Suprapubic skin (tissue), 4 donors: ENCODE measurements at regions not wholly inside any gene's neighbourhood (a gene's known extent, or its start where the extent isn't known, plus 50 kb on each side); places are given as distances from the start of the nearest gene placed in this dataset.

ENCODE experiments used
- DNase-seq, 2 donors: peaks; one replicate each; pipeline ENCODE4 v3.0.0-alpha.2; 2019; ENCODE audit warnings: low spot score in 2 of 2
- H3K27ac ChIP-seq: fragments of 200-600 bp; sonication (generic); one replicate; pipeline ENCODE4 v1.5.1; 2019
- H3K27me3 ChIP-seq: fragments of 200-600 bp; sonication (generic); one replicate; pipeline ENCODE4 v1.5.1; 2019
- H3K36me3 ChIP-seq: fragments of 200-600 bp; sonication (generic); one replicate; pipeline ENCODE4 v1.5.1; 2019
- H3K4me1 ChIP-seq: fragments of 200-600 bp; sonication (generic); one replicate; pipeline ENCODE4 v1.5.1; 2019
- H3K4me3 ChIP-seq: fragments of 200-600 bp; sonication (generic); one replicate; pipeline ENCODE4 v1.5.1; 2019; ENCODE audit warnings: mild to moderate bottlenecking
- H3K9me3 ChIP-seq: fragments of 200-600 bp; sonication (generic); one replicate; pipeline ENCODE4 v1.5.1; 2019
- EP300 ChIP-seq: sonication (generic); formaldehyde crosslinking; IDR thresholded peaks from one replicate; pipeline ENCODE4 v1.6.1; 2017; ENCODE audit warnings: antibody characterized with exemption
- POLR2A ChIP-seq, 2 donors: fragments of 450-650 bp; IDR thresholded peaks; one replicate each; pipeline ENCODE4 v1.6.1; 2017; ENCODE audit warnings: antibody characterized with exemption in 2 of 2, mild to moderate bottlenecking in 2 of 2, moderate library complexity in 2 of 2
- POLR2AphosphoS5 ChIP-seq, 3 donors: sonication (generic); formaldehyde crosslinking; IDR thresholded peaks; one replicate each; pipeline ENCODE4 v1.6.1; 2017; ENCODE audit warnings: antibody characterized with exemption in 3 of 3
- WGBS: methylation state at CpG from one replicate; pipeline ENCODE4 v1.1.5; 2018; 5-methylcytosine and 5-hydroxymethylcytosine counted together
- TF ChIP-seq, protein P1 (sequence below), 2 donors: fragments of 200-600 bp in 1 of 2; fragments of 450-650 bp in 1 of 2; sonication (generic) in 1 of 2; IDR thresholded peaks; one replicate each; pipeline ENCODE4 v1.5.1; 2016 to 2019; ENCODE audit warnings: antibody characterized with exemption in 2 of 2, mild to moderate bottlenecking in 1 of 2, moderate library complexity in 1 of 2

DNA sequence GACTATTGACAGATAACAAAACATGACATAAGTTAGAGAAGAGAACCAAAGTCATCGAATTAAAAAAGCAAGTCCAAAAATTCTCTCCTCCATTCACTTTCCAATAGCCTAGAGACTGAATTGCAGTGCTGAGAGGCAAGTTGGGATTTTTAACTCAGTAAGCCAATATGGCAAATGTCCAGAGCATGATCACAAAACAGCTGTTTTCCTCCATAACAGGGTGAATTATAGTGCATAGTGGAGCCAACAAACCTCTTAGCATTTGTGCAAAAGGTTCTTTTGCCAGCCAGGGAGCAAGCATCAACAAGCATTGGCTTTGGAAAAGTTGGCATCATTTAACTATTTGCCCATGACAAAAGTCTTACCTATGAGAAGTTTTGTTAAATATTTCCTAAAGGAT, 458.8 kb upstream of the NOVA1 start:
- H3K36me3 ChIP-seq = no peaks in the 10 kb centered on the region
- H3K27ac ChIP-seq = no peak overlapping the region
- no peak overlapping the region for H3K4me3 ChIP-seq
- WGBS = 37% methylated on average over 1 of the region's 1 CpG
- no peaks in the 10 kb centered on the region for H3K27me3 ChIP-seq
- H3K4me1 ChIP-seq = no peaks in the 10 kb centered on the region
- TF ChIP-seq EP300 = no peak
- no peak for TF ChIP-seq POLR2AphosphoS5 (IDR thresholded peaks at IDR 0.05)
- TF ChIP-seq, protein P1, sequence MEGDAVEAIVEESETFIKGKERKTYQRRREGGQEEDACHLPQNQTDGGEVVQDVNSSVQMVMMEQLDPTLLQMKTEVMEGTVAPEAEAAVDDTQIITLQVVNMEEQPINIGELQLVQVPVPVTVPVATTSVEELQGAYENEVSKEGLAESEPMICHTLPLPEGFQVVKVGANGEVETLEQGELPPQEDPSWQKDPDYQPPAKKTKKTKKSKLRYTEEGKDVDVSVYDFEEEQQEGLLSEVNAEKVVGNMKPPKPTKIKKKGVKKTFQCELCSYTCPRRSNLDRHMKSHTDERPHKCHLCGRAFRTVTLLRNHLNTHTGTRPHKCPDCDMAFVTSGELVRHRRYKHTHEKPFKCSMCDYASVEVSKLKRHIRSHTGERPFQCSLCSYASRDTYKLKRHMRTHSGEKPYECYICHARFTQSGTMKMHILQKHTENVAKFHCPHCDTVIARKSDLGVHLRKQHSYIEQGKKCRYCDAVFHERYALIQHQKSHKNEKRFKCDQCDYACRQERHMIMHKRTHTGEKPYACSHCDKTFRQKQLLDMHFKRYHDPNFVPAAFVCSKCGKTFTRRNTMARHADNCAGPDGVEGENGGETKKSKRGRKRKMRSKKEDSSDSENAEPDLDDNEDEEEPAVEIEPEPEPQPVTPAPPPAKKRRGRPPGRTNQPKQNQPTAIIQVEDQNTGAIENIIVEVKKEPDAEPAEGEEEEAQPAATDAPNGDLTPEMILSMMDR (IDR thresholded peaks at IDR 0.05) = no peak
- no peak for TF ChIP-seq POLR2A (IDR thresholded peaks at IDR 0.05)
- no peaks in the 10 kb centered on the region for H3K9me3 ChIP-seq
- no peak for DNase-seq

DNA sequence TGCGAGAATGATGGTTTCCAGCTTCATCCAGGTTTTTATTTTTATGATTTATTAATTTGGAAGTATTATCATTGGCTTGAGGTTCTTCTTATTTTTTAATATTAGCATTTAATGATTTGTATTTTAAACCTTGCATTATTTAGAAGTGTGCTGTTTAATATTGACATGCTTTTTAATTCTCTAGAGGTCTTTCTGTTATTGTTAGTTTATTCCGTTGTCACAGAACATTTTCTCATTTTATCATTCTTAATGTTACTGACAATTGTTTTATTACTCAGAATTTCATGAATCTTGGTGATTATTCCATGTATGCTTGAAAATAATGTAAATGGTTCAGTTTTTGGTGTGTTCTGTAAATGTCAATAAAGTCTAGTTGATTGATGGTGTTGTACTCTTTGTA, 463.5 kb upstream of the NOVA1 start:
- TF ChIP-seq EP300 (no peak), POLR2AphosphoS5 (IDR thresholded peaks at IDR 0.05) (no peak), POLR2A (IDR thresholded peaks at IDR 0.05) (no peak)
- TF ChIP-seq, protein P1 (IDR thresholded peaks at IDR 0.05) = no peak
- no peak for DNase-seq
- 84% methylated on average over 2 of the region's 2 CpGs for WGBS
- H3K36me3 ChIP-seq = no peaks in the 10 kb centered on the region
- H3K9me3 ChIP-seq = no peaks in the 10 kb centered on the region
- H3K27me3 ChIP-seq = no peaks in the 10 kb centered on the region
- no peak overlapping the region for H3K4me3 ChIP-seq
- H3K4me1 ChIP-seq = no peaks in the 10 kb centered on the region
- no peak overlapping the region for H3K27ac ChIP-seq

DNA sequence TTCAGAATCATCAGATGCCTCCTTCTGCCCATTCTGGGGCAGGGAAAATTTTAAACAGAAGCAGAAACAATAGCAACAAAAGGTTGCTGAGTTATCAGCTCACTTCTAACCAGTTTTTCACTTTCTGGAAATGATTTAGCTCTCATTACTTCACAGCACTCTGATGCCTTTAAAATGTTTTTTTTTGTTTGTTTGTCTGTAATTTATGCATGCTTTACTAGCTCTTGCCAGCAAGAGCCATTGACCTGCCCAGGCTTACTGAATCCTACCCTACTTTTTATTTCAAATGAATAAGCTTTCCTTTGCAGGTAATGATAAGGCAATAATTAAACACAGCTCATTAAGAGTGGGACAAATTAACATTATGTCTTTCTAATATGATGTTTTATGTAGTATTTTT, 466.1 kb upstream of the NOVA1 start:
- H3K4me1 ChIP-seq = no peaks in the 10 kb centered on the region
- no peak overlapping the region for H3K27ac ChIP-seq
- no peak for TF ChIP-seq EP300
- TF ChIP-seq, protein P1 (IDR thresholded peaks at IDR 0.05) = no peak
- no peak for TF ChIP-seq POLR2AphosphoS5 (IDR thresholded peaks at IDR 0.05)
- TF ChIP-seq POLR2A (IDR thresholded peaks at IDR 0.05) = no peak
- no peaks in the 10 kb centered on the region for H3K36me3 ChIP-seq
- no peaks in the 10 kb centered on the region for H3K9me3 ChIP-seq
- no peak for DNase-seq
- H3K27me3 ChIP-seq = no peaks in the 10 kb centered on the region
- H3K4me3 ChIP-seq = no peak overlapping the region

DNA sequence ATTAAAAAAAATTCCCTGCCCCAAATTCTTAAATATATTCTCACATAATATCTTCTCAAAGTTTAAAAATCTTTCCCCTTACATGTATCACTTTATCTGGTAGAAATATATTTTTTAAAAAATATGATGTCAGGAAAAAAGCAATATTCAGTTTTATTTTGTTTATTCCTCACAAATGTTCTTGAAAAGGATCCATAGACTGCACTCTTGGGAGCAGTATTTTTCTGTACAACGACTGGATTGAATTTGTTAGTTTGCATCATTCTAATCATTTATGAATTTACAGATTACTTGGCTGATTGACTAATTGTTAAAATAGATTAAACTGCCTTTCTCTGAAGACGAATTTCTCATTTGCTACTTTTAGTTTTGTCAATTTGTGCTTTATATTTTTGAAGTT, 468.1 kb upstream of the NOVA1 start:
- DNase-seq = no peak
- no peaks in the 10 kb centered on the region for H3K36me3 ChIP-seq
- H3K27me3 ChIP-seq = no peaks in the 10 kb centered on the region
- no peak overlapping the region for H3K27ac ChIP-seq
- WGBS = 41% methylated on average over 2 of the region's 2 CpGs
- H3K9me3 ChIP-seq = no peaks in the 10 kb centered on the region
- no peaks in the 10 kb centered on the region for H3K4me1 ChIP-seq
- TF ChIP-seq POLR2A (IDR thresholded peaks at IDR 0.05) (no peak), EP300 (no peak), POLR2AphosphoS5 (IDR thresholded peaks at IDR 0.05) (no peak)
- TF ChIP-seq, protein P1 (IDR thresholded peaks at IDR 0.05) = no peak
- H3K4me3 ChIP-seq = no peak overlapping the region

DNA sequence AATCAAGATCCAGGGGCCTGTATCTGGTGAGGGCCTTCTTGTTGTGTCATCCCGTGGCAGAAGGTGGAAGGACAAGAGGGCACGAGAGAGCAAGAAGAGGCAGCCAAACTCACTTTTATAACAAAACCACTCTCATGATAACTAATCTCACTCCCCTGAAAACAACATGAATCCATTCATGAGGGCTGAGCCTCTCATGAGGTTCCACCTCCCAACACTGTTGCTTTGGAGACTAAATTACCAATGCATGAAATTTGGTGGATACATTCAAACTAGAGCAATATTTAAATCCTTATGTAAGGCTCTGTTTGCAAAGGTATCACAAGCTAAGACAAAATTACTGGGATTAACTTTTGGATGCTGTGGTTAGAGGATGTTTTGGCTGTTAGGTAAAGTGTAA, 470.1 kb upstream of the NOVA1 start:
- no peak for DNase-seq
- Histone ChIP-seq H3K9me3 (no peaks in the 10 kb centered on the region), H3K4me1 (no peaks in the 10 kb centered on the region), H3K4me3 (no peak overlapping the region), H3K27ac (no peak overlapping the region), H3K27me3 (no peaks in the 10 kb centered on the region), H3K36me3 (no peaks in the 10 kb centered on the region)
- TF ChIP-seq EP300 = no peak
- TF ChIP-seq, protein P1 (IDR thresholded peaks at IDR 0.05) = no peak
- TF ChIP-seq POLR2A (IDR thresholded peaks at IDR 0.05) = no peak
- TF ChIP-seq POLR2AphosphoS5 (IDR thresholded peaks at IDR 0.05) = no peak
- WGBS = 89% methylated on average over 2 of the region's 2 CpGs
